ENCODE measurements at regions not wholly inside any gene's neighbourhood (a gene's known extent, or its start where the extent isn't known, plus 50 kb on each side); places are given as distances from the start of the nearest gene placed in this dataset.
"Not testable (repeated sequence)": the region's sequence is repeated elsewhere in the genome, so short reads cannot be mapped to it uniquely, and the experiment has no call there.

DNA sequence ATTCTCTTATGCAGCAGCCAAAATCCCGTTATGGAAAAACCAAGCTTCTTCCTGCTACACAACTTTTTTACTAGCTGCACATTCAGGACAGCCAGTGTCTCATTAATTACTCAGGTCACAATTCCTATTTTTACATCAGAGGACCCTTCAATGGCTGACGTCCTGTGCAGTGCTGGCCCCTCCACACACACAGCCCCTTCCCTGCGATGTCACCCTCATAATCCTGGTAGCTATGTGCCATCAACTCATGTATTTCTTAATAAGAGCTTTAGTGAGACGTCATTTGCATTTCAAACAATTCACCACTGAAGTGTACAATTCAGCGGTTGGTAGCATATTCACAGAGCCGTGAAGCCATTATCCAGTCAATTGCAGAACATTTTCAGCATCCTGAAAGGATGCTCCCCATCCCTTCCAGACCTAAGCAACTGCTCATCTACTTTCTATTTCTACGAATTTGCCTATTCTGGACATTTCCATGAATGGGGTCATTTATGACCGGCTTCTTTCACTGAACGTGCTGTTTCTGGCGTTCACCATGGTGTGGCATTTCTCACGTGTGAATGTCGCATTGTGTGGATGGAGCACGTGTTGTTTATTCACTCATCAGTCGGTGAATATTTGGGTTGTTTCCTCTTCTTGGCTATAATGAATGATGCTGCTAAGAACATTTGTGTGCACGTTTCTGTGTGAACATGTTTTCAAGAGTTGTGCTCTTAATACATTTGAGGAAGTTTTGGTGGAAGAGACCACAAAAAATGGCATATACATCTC is 126.0 kb downstream of the KCNJ12 start:
- TF ChIP-seq, protein P1, sequence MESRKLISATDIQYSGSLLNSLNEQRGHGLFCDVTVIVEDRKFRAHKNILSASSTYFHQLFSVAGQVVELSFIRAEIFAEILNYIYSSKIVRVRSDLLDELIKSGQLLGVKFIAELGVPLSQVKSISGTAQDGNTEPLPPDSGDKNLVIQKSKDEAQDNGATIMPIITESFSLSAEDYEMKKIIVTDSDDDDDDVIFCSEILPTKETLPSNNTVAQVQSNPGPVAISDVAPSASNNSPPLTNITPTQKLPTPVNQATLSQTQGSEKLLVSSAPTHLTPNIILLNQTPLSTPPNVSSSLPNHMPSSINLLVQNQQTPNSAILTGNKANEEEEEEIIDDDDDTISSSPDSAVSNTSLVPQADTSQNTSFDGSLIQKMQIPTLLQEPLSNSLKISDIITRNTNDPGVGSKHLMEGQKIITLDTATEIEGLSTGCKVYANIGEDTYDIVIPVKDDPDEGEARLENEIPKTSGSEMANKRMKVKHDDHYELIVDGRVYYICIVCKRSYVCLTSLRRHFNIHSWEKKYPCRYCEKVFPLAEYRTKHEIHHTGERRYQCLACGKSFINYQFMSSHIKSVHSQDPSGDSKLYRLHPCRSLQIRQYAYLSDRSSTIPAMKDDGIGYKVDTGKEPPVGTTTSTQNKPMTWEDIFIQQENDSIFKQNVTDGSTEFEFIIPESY (IDR thresholded peaks at IDR 0.05), result not testable (repeated sequence)
- not testable (repeated sequence) for TF ChIP-seq PML (IDR thresholded peaks at IDR 0.05; ENCODE audit: low read length)
